GM23248 (cell line): ENCODE measurements at regions not wholly inside any gene's neighbourhood (a gene's known extent, or its start where the extent isn't known, plus 50 kb on each side); places are given as distances from the start of the nearest gene placed in this dataset.

Source experiments
- DNase-seq: peaks from one replicate; pipeline ENCODE4 v3.0.0-alpha.2; 2015
- H2AFZ ChIP-seq: fragments of 200-600 bp; sonication (generic); 2 replicates; pipeline ENCODE4 v1.6.1; 2016; ENCODE audit warnings: antibody characterized with exemption
- H3F3A ChIP-seq: fragments of 200-600 bp; sonication (generic); 2 replicates; pipeline ENCODE4 v1.6.1; 2016; ENCODE audit warnings: mild to moderate bottlenecking, antibody characterized with exemption, mixed run types; ENCODE audit not compliant: insufficient read depth
- H3K27ac ChIP-seq: fragments of 200-600 bp; sonication (generic); 2 replicates; pipeline ENCODE4 v1.5.1; 2016; ENCODE audit warnings: mild to moderate bottlenecking
- H3K27me3 ChIP-seq: fragments of 200-600 bp; sonication (generic); replicated peaks from 2 replicates; pipeline ENCODE4 v1.6.1; 2016; ENCODE audit warnings: mild to moderate bottlenecking; ENCODE audit not compliant: insufficient read depth
- H3K36me3 ChIP-seq: fragments of 200-600 bp; sonication (generic); 2 replicates; pipeline ENCODE4 v1.6.1; 2016; ENCODE audit warnings: low read depth, mild to moderate bottlenecking
- H3K4me1 ChIP-seq: fragments of 200-600 bp; sonication (generic); 2 replicates; pipeline ENCODE4 v1.6.1; 2016; ENCODE audit warnings: mild to moderate bottlenecking; ENCODE audit not compliant: insufficient read depth
- H3K4me2 ChIP-seq: fragments of 200-600 bp; sonication (generic); one replicate; pipeline ENCODE4 v1.6.1; 2016; ENCODE audit warnings: mild to moderate bottlenecking; ENCODE audit not compliant: unreplicated experiment
- H3K4me3 ChIP-seq: fragments of 200-600 bp; sonication (generic); 2 replicates; pipeline ENCODE4 v1.5.1; 2016; ENCODE audit warnings: mild to moderate bottlenecking
- H3K79me2 ChIP-seq: fragments of 200-600 bp; sonication (generic); 2 replicates; pipeline ENCODE4 v1.6.1; 2016; ENCODE audit warnings: mild to moderate bottlenecking; ENCODE audit not compliant: insufficient read depth
- H3K9ac ChIP-seq: fragments of 200-600 bp; sonication (generic); 2 replicates; pipeline ENCODE4 v1.6.1; 2016; ENCODE audit warnings: mild to moderate bottlenecking
- H3K9me2 ChIP-seq: fragments of 200-600 bp; sonication (generic); 2 replicates; pipeline ENCODE4 v1.6.1; 2016; ENCODE audit warnings: mixed run types, mild to moderate bottlenecking, moderate library complexity; ENCODE audit not compliant: insufficient read depth
- H3K9me3 ChIP-seq: fragments of 200-600 bp; sonication (generic); one replicate; pipeline ENCODE4 v1.6.1; 2017; ENCODE audit warnings: low read depth
- H4K20me1 ChIP-seq: fragments of 200-600 bp; sonication (generic); 2 replicates; pipeline ENCODE4 v1.6.0; 2016; ENCODE audit not compliant: insufficient read depth
- EZH2 ChIP-seq: fragments of 200-600 bp; sonication (generic); IDR thresholded peaks from 2 replicates; pipeline ENCODE4 v1.6.1; 2018; ENCODE audit warnings: antibody characterized with exemption, mild to moderate bottlenecking; ENCODE audit not compliant: insufficient read depth, poor library complexity, severe bottlenecking
- EZH2phosphoT487 ChIP-seq: fragments of 200-600 bp; sonication (generic); IDR thresholded peaks from 2 replicates; pipeline ENCODE4 v1.6.1; 2018; ENCODE audit warnings: antibody characterized with exemption, moderate library complexity, mild to moderate bottlenecking, low read depth; ENCODE audit not compliant: insufficient read depth
- WGBS, 2 experiments: methylation state at CpG; one replicate each; pipeline ENCODE4 v1.1.6; 2015 to 2017; ENCODE audit warnings: low lambda C conversion rate in 2 of 2, low coverage in 1 of 2; ENCODE audit errors: missing lambda C conversion rate in 2 of 2; 5-methylcytosine and 5-hydroxymethylcytosine counted together
- in situ Hi-C: fragments of 300-500 bp; cut with MboI; formaldehyde crosslinking; loops from 2 replicates; pipeline ENCODE4 v1.15.0; 2020

GRCh38 chr20:61090541-61090940 is 161.5 kb upstream of the CDH4 start:
- no peaks in the 10 kb centered on the region for H3K36me3 ChIP-seq
- no peaks in the 10 kb centered on the region for H4K20me1 ChIP-seq
- in situ Hi-C loops, result no loop called here
- 10 to 12% methylated on average over 7 of the region's 7 CpGs for WGBS, 2 experiments
- no peaks in the 10 kb centered on the region for H3K27me3 ChIP-seq
- TF ChIP-seq EZH2phosphoT487, result no peak
- no peak for TF ChIP-seq EZH2
- no peaks in the 10 kb centered on the region for H3K4me1 ChIP-seq
- no peak overlapping the region for H3K27ac ChIP-seq
- H3K4me2 ChIP-seq, result no peak overlapping the region
- H2AFZ ChIP-seq, result no peak overlapping the region
- no peak overlapping the region for H3K4me3 ChIP-seq
- no peaks in the 10 kb centered on the region for H3K9me3 ChIP-seq
- H3K9ac ChIP-seq, result no peak overlapping the region
- H3K79me2 ChIP-seq, result no peaks in the 10 kb centered on the region
- DNase-seq, result no peak
- no peaks in the 10 kb centered on the region for H3K9me2 ChIP-seq
- H3F3A ChIP-seq, result no peaks in the 10 kb centered on the region

- 35 to 40% methylated on average over 9 of the region's 9 CpGs for WGBS, 2 experiments
- H3K9ac ChIP-seq, result no peak overlapping the region
Observed at GRCh38 chr20:61092251-61092650, 159.8 kb upstream of the CDH4 start.

GRCh38 chr20:61094581-61094980 is 157.5 kb upstream of the CDH4 start:
- Histone ChIP-seq H3K27ac (no peak overlapping the region), H3F3A (no peaks in the 10 kb centered on the region), H3K4me2 (no peak overlapping the region), H3K79me2 (no peaks in the 10 kb centered on the region), H3K36me3 (no peaks in the 10 kb centered on the region), H4K20me1 (no peaks in the 10 kb centered on the region), H3K9me3 (no peaks in the 10 kb centered on the region), H3K4me1 (no peaks in the 10 kb centered on the region), H3K4me3 (no peak overlapping the region), H3K9ac (no peak overlapping the region), H3K27me3 (no peaks in the 10 kb centered on the region), H2AFZ (no peak overlapping the region), H3K9me2 (no peaks in the 10 kb centered on the region)
- 14 to 21% methylated on average over 1 of the region's 1 CpG for WGBS, 2 experiments
- no peak for TF ChIP-seq EZH2
- TF ChIP-seq EZH2phosphoT487, result no peak
- no peak for DNase-seq
- in situ Hi-C loops, result no loop called here

More at GRCh38 chr20:61092251-61092650, 159.8 kb upstream of the CDH4 start:
- Histone ChIP-seq H3F3A (no peaks in the 10 kb centered on the region), H2AFZ (no peak overlapping the region), H3K4me3 (no peak overlapping the region), H3K4me2 (no peak overlapping the region), H3K9me2 (no peaks in the 10 kb centered on the region), H3K36me3 (no peaks in the 10 kb centered on the region), H3K27ac (no peak overlapping the region), H4K20me1 (no peaks in the 10 kb centered on the region), H3K9me3 (no peaks in the 10 kb centered on the region), H3K4me1 (no peaks in the 10 kb centered on the region), H3K27me3 (no peaks in the 10 kb centered on the region), H3K79me2 (no peaks in the 10 kb centered on the region)
- in situ Hi-C loops, result no loop called here
- TF ChIP-seq EZH2, result no peak
- no peak for TF ChIP-seq EZH2phosphoT487
- no peak for DNase-seq

- H3K9me2 ChIP-seq, result no peaks in the 10 kb centered on the region
- WGBS, 2 experiments, result 5 to 14% methylated on average over 2 of the region's 2 CpGs
- no peak overlapping the region for H3K4me2 ChIP-seq
- H3K36me3 ChIP-seq, result no peaks in the 10 kb centered on the region
- in situ Hi-C loops, result no loop called here
- H3K27ac ChIP-seq, result no peak overlapping the region
- H3F3A ChIP-seq, result no peaks in the 10 kb centered on the region
- H3K4me3 ChIP-seq, result no peak overlapping the region
- H3K9me3 ChIP-seq, result no peaks in the 10 kb centered on the region
- no peak overlapping the region for H3K9ac ChIP-seq
- H4K20me1 ChIP-seq, result no peaks in the 10 kb centered on the region
- TF ChIP-seq EZH2, result no peak
- no peak for TF ChIP-seq EZH2phosphoT487
- no peak overlapping the region for H2AFZ ChIP-seq
- H3K27me3 ChIP-seq, result no peaks in the 10 kb centered on the region
- DNase-seq, result no peak
- H3K79me2 ChIP-seq, result no peaks in the 10 kb centered on the region
- H3K4me1 ChIP-seq, result no peaks in the 10 kb centered on the region
Observed at GRCh38 chr20:61096463-61096862, 155.6 kb upstream of the CDH4 start.

GRCh38 chr20:61099806-61100205 is 152.3 kb upstream of the CDH4 start:
- Histone ChIP-seq H3K9ac (no peak overlapping the region), H3K4me3 (no peak overlapping the region), H3K36me3 (no peaks in the 10 kb centered on the region), H3K9me2 (no peaks in the 10 kb centered on the region), H2AFZ (no peak overlapping the region), H3K4me1 (no peaks in the 10 kb centered on the region), H3K79me2 (no peaks in the 10 kb centered on the region), H4K20me1 (no peaks in the 10 kb centered on the region), H3K9me3 (no peaks in the 10 kb centered on the region), H3K27me3 (peaks cover 6% of the 10 kb centered on the region; the same call in 1 of the 2 replicates), H3F3A (no peaks in the 10 kb centered on the region), H3K27ac (no peak overlapping the region), H3K4me2 (no peak overlapping the region)
- DNase-seq, result peak; percentile 29
- in situ Hi-C loops, result no loop called here
- WGBS, 2 experiments, result 4 to 5% methylated on average over 12 of the region's 12 CpGs
- no peak for TF ChIP-seq EZH2phosphoT487
- TF ChIP-seq EZH2, result no peak
